Activated CD4-positive, alpha-beta memory T cell treated with anti-CD3 and anti-CD28 coated beads for 36 hours (primary cell): ENCODE measurements at regions not wholly inside any gene's neighbourhood (a gene's known extent, or its start where the extent isn't known, plus 50 kb on each side); places are given as distances from the start of the nearest gene placed in this dataset.

Experiments used
- CTCF ChIA-PET: fragments of 350-600 bp; sonication (Branson Sonifier 250); formaldehyde crosslinking; loops from one replicate; lab custom pipeline; 2021; ENCODE audit warnings: antibody characterized with exemption, inconsistent platforms; lab: Charles Lee
- POLR2A ChIA-PET: fragments of 350-600 bp; sonication (Branson Sonifier 250); formaldehyde crosslinking; loops from one replicate; lab custom pipeline; 2021; ENCODE audit warnings: antibody characterized with exemption; lab: Charles Lee
- DNase-seq: peaks from one replicate; pipeline ENCODE4 v3.0.0-alpha.2; 2020
- H3K27ac Mint-ChIP-seq: one replicate; pipeline ENCODE4 v1.8.0; 2021; ENCODE audit warnings: mixed read lengths
- H3K27me3 Mint-ChIP-seq: one replicate; pipeline ENCODE4 v1.8.0; 2021; ENCODE audit warnings: mixed read lengths
- H3K36me3 Mint-ChIP-seq: one replicate; pipeline ENCODE4 v1.8.0; 2021; ENCODE audit warnings: mixed read lengths
- H3K4me1 Mint-ChIP-seq: one replicate; pipeline ENCODE4 v1.8.0; 2021; ENCODE audit warnings: low read depth, mixed read lengths
- H3K4me3 Mint-ChIP-seq: one replicate; pipeline ENCODE4 v1.8.0; 2021; ENCODE audit warnings: mild to moderate bottlenecking, mixed read lengths
- H3K9me3 Mint-ChIP-seq: one replicate; pipeline ENCODE4 v1.8.0; 2021; ENCODE audit warnings: mixed read lengths
- intact Hi-C: fragments of 100-400 bp; cut with micrococcal nuclease; formaldehyde crosslinking; loops from one replicate; pipeline ENCODE4 v1.15.1; 2023

GRCh38 chr9:89793551-89793950 is 188.7 kb downstream of the GADD45G start:
- H3K4me1 Mint-ChIP-seq: peaks cover 2% of the 10 kb centered on the region
- H3K27ac Mint-ChIP-seq: no peak overlapping the region
- no peak for DNase-seq
- intact Hi-C loops: no loop called here
- ChIA-PET CTCF (no interaction called here), POLR2A (no interaction called here)
- no peaks in the 10 kb centered on the region for H3K9me3 Mint-ChIP-seq
- H3K36me3 Mint-ChIP-seq: no peaks in the 10 kb centered on the region
- H3K4me3 Mint-ChIP-seq: no peak overlapping the region
- no peaks in the 10 kb centered on the region for H3K27me3 Mint-ChIP-seq

DNA sequence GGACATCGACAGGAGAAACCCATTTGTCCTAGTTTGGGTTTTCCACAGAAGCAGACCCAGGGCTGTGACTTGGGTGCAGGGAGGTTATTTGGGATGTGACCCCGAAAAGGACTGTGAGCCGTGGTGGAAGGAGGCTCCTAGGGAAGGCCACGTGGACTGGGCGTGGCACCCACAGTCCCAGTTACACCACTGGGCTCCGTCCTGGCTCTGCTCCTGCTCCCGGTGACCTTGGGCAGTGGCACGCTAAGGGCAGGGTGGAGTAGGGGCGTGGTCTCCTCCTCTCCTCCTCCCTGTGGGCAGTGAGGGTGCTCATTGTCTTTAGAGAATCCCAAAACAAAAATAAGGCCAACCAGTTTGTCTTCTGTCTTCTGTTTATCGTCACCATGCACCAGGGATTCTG is 190.1 kb downstream of the GADD45G start:
- H3K27ac Mint-ChIP-seq: no peak overlapping the region
- peaks cover 2% of the 10 kb centered on the region for H3K4me1 Mint-ChIP-seq
- no peaks in the 10 kb centered on the region for H3K36me3 Mint-ChIP-seq
- H3K27me3 Mint-ChIP-seq: no peaks in the 10 kb centered on the region
- no peak for DNase-seq
- ChIA-PET POLR2A (no interaction called here), CTCF (no interaction called here)
- H3K9me3 Mint-ChIP-seq: no peaks in the 10 kb centered on the region
- intact Hi-C loops: no loop called here
- no peak overlapping the region for H3K4me3 Mint-ChIP-seq

GRCh38 chr9:89795538-89796195 is 190.9 kb downstream of the GADD45G start:
- no peaks in the 10 kb centered on the region for H3K27me3 Mint-ChIP-seq
- CTCF ChIA-PET: no interaction called here
- intact Hi-C loops: no loop called here

DNA sequence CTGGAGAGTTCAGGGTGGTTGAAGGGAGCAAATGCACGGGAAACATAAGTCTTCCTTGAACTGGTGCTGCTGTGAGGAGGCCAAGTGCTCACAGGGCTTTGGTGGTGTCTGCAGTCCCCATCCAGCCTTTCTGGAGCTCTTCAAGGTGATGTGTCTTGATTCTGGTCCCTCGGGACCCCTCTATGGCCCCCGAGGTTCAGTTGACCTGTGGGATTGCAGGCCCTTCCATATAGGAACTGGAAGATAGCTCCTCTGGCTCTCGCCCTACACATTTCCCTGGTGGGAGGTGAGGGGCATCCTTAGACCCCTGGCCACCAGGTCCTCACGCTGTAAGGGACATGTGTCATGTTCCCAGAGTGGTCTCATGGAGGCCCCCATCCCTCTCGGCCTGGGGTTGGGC is 191.8 kb downstream of the GADD45G start:
- ChIA-PET CTCF (no interaction called here), POLR2A (no interaction called here)
- no peak overlapping the region for H3K4me3 Mint-ChIP-seq
- no peaks in the 10 kb centered on the region for H3K27me3 Mint-ChIP-seq
- no peaks in the 10 kb centered on the region for H3K9me3 Mint-ChIP-seq
- H3K27ac Mint-ChIP-seq: no peak overlapping the region
- intact Hi-C loops: no loop called here
- peaks cover 2% of the 10 kb centered on the region for H3K4me1 Mint-ChIP-seq
- DNase-seq: no peak
- no peaks in the 10 kb centered on the region for H3K36me3 Mint-ChIP-seq

More at GRCh38 chr9:89795538-89796195, 190.9 kb downstream of the GADD45G start:
- Mint-ChIP-seq H3K27ac (no peak overlapping the region), H3K4me1 (peaks cover 2% of the 10 kb centered on the region), H3K36me3 (no peaks in the 10 kb centered on the region), H3K4me3 (no peak overlapping the region), H3K9me3 (no peaks in the 10 kb centered on the region)
- DNase-seq: no peak
- POLR2A ChIA-PET: no interaction called here

GRCh38 chr9:89797255-89797654 is 192.4 kb downstream of the GADD45G start:
- no peaks in the 10 kb centered on the region for H3K9me3 Mint-ChIP-seq
- no peak for DNase-seq
- no peak overlapping the region for H3K27ac Mint-ChIP-seq
- POLR2A ChIA-PET: no interaction called here
- CTCF ChIA-PET: no interaction called here
- no peaks in the 10 kb centered on the region for H3K27me3 Mint-ChIP-seq
- H3K4me1 Mint-ChIP-seq: peaks cover 2% of the 10 kb centered on the region
- H3K36me3 Mint-ChIP-seq: no peaks in the 10 kb centered on the region
- intact Hi-C loops: no loop called here
- no peak overlapping the region for H3K4me3 Mint-ChIP-seq

- intact Hi-C loops: no loop called here
- CTCF ChIA-PET: no interaction called here
Observed at GRCh38 chr9:89797937-89798455, 193.2 kb downstream of the GADD45G start.

GRCh38 chr9:89798547-89799120 is 193.8 kb downstream of the GADD45G start:
- Mint-ChIP-seq H3K36me3 (no peaks in the 10 kb centered on the region), H3K9me3 (no peaks in the 10 kb centered on the region), H3K4me3 (no peak overlapping the region), H3K27ac (no peak overlapping the region), H3K27me3 (no peaks in the 10 kb centered on the region), H3K4me1 (peaks cover 2% of the 10 kb centered on the region)
- intact Hi-C loops: no loop called here
- ChIA-PET POLR2A (no interaction called here), CTCF (no interaction called here)
- no peak for DNase-seq

More at GRCh38 chr9:89797937-89798455, 193.2 kb downstream of the GADD45G start:
- Mint-ChIP-seq H3K27ac (no peak overlapping the region), H3K27me3 (no peaks in the 10 kb centered on the region), H3K36me3 (no peaks in the 10 kb centered on the region), H3K4me3 (no peak overlapping the region), H3K9me3 (no peaks in the 10 kb centered on the region), H3K4me1 (peaks cover 2% of the 10 kb centered on the region)
- DNase-seq: no peak
- POLR2A ChIA-PET: no interaction called here

DNA sequence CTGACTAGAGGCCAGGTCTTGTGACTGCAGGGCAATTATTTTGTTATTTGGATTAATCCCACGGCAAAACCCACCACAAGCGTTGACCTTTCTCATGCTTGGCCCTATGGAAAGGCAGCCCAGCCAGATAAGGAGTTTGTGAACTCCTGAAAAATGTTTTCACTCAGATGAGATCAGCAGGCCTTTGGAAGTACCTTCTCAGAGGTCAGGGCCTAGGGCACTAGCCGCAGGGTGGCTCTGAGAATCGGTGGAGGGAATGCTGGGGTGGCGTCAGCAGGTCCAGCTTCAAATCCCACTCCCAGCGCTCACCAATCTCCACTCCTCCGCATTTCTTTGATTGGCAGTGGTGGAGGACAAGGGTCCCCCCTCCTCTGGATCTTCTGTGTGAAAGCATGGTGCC is 194.4 kb downstream of the GADD45G start:
- intact Hi-C loops: no loop called here
- Mint-ChIP-seq H3K9me3 (no peaks in the 10 kb centered on the region), H3K36me3 (no peaks in the 10 kb centered on the region), H3K4me1 (peaks cover 1% of the 10 kb centered on the region), H3K4me3 (no peak overlapping the region), H3K27me3 (no peaks in the 10 kb centered on the region), H3K27ac (no peak overlapping the region)
- no peak for DNase-seq
- ChIA-PET CTCF (no interaction called here), POLR2A (no interaction called here)

GRCh38 chr9:89799766-89800165 is 195.0 kb downstream of the GADD45G start:
- H3K9me3 Mint-ChIP-seq: no peaks in the 10 kb centered on the region
- CTCF ChIA-PET: no interaction called here
- no peak overlapping the region for H3K27ac Mint-ChIP-seq
- intact Hi-C loops: loop anchor here (10.0 kb wide), 1 partner anchor 195 kb away; the partner anchor contains the start of gene GADD45G
- H3K4me1 Mint-ChIP-seq: peaks cover 7% of the 10 kb centered on the region
- no peak for DNase-seq
- H3K27me3 Mint-ChIP-seq: no peaks in the 10 kb centered on the region
- no peaks in the 10 kb centered on the region for H3K36me3 Mint-ChIP-seq
- POLR2A ChIA-PET: no interaction called here
- no peak overlapping the region for H3K4me3 Mint-ChIP-seq

DNA sequence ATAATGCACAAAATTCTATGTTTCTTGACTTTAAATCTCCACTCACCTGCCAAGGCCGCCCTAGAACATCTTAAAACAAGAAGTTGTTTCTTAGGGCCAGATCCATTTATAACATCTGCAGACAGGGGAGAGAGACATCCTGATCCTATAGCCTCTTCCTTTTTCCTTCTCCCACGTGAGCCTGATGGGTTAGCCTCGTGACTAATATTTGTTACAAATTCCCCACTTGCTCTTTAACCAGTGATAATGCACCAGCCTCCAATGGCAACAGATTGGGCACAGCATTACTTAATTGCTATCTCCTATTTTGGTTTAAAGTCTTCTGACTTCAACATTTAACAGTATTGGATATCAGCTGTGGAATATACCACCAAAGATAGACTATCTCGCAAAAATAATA is 196.5 kb downstream of the GADD45G start:
- H3K9me3 Mint-ChIP-seq: no peaks in the 10 kb centered on the region
- DNase-seq: no peak
- no peak overlapping the region for H3K4me3 Mint-ChIP-seq
- CTCF ChIA-PET: no interaction called here
- H3K27me3 Mint-ChIP-seq: no peaks in the 10 kb centered on the region
- H3K4me1 Mint-ChIP-seq: peaks cover 14% of the 10 kb centered on the region
- no peak overlapping the region for H3K27ac Mint-ChIP-seq
- intact Hi-C loops: loop anchor here (10.0 kb wide), 1 partner anchor 197 kb away; the partner anchor contains the start of gene GADD45G
- POLR2A ChIA-PET: no interaction called here
- H3K36me3 Mint-ChIP-seq: no peaks in the 10 kb centered on the region

GRCh38 chr9:89801742-89802670 is 197.2 kb downstream of the GADD45G start:
- Mint-ChIP-seq H3K4me3 (no peak overlapping the region), H3K4me1 (peaks cover 14% of the 10 kb centered on the region), H3K36me3 (no peaks in the 10 kb centered on the region), H3K27ac (no peak overlapping the region), H3K27me3 (no peaks in the 10 kb centered on the region), H3K9me3 (no peaks in the 10 kb centered on the region)
- intact Hi-C loops: loop anchor here (10.0 kb wide), 1 partner anchor 197 kb away; the partner anchor contains the start of gene GADD45G
- DNase-seq: no peak
- POLR2A ChIA-PET: no interaction called here
- CTCF ChIA-PET: no interaction called here

- intact Hi-C loops: loop anchor here (10.0 kb wide), 1 partner anchor 198 kb away; the partner anchor contains the start of gene GADD45G
- peaks cover 14% of the 10 kb centered on the region for H3K4me1 Mint-ChIP-seq
- ChIA-PET CTCF (no interaction called here), POLR2A (no interaction called here)
- no peak overlapping the region for H3K27ac Mint-ChIP-seq
- no peaks in the 10 kb centered on the region for H3K36me3 Mint-ChIP-seq
- no peaks in the 10 kb centered on the region for H3K27me3 Mint-ChIP-seq
- H3K9me3 Mint-ChIP-seq: no peaks in the 10 kb centered on the region
- no peak overlapping the region for H3K4me3 Mint-ChIP-seq
- no peak for DNase-seq
Observed at GRCh38 chr9:89802781-89803355, 198.1 kb downstream of the GADD45G start.
